Activated T-cell treated with anti-CD3 and anti-CD28 coated beads, Interleukin-2, amount 50 U/mL, for 24 hours (primary cell): ENCODE measurements at regions not wholly inside any gene's neighbourhood (a gene's known extent, or its start where the extent isn't known, plus 50 kb on each side); places are given as distances from the start of the nearest gene placed in this dataset.
"Not testable (repeated sequence)": the region's sequence is repeated elsewhere in the genome, so short reads cannot be mapped to it uniquely, and the experiment has no call there.

Experiments
- DNase-seq: peaks from one replicate; pipeline ENCODE4 v3.0.0-alpha.2; 2020
- H3K27ac Mint-ChIP-seq: 2 replicates; pipeline ENCODE4 v1.8.0; 2020; ENCODE audit warnings: mild to moderate bottlenecking, mixed read lengths
- H3K27me3 Mint-ChIP-seq: 2 replicates; pipeline ENCODE4 v1.8.0; 2020; ENCODE audit warnings: mixed read lengths
- H3K36me3 Mint-ChIP-seq: 2 replicates; pipeline ENCODE4 v1.8.0; 2020; ENCODE audit warnings: low read depth, mixed read lengths
- H3K4me1 Mint-ChIP-seq: 2 replicates; pipeline ENCODE4 v1.8.0; 2020; ENCODE audit warnings: low read depth, mixed read lengths
- H3K4me3 Mint-ChIP-seq: 2 replicates; pipeline ENCODE4 v1.8.0; 2020; ENCODE audit warnings: mild to moderate bottlenecking, moderate library complexity, mixed read lengths
- H3K9me3 Mint-ChIP-seq: 2 replicates; pipeline ENCODE4 v1.8.0; 2020; ENCODE audit warnings: mixed read lengths

GRCh38 chr22:23384923-23385677, 195.0 kb downstream of the IGLL1 start:
- peaks cover 12% of the 10 kb centered on the region for H3K27me3 Mint-ChIP-seq
- H3K4me1 Mint-ChIP-seq = no peaks in the 10 kb centered on the region
- no peak for DNase-seq
- no peak overlapping the region for H3K27ac Mint-ChIP-seq
- H3K36me3 Mint-ChIP-seq = no peaks in the 10 kb centered on the region
- no peak overlapping the region for H3K4me3 Mint-ChIP-seq
- no peaks in the 10 kb centered on the region for H3K9me3 Mint-ChIP-seq

- H3K27me3 Mint-ChIP-seq = peaks cover 12% of the 10 kb centered on the region
- H3K4me1 Mint-ChIP-seq = no peaks in the 10 kb centered on the region
- no peaks in the 10 kb centered on the region for H3K36me3 Mint-ChIP-seq
- no peak for DNase-seq
- no peak overlapping the region for H3K4me3 Mint-ChIP-seq
- H3K9me3 Mint-ChIP-seq = no peaks in the 10 kb centered on the region
- no peak overlapping the region for H3K27ac Mint-ChIP-seq
Measured at GRCh38 chr22:23384431-23384830, 195.7 kb downstream of the IGLL1 start.

DNA sequence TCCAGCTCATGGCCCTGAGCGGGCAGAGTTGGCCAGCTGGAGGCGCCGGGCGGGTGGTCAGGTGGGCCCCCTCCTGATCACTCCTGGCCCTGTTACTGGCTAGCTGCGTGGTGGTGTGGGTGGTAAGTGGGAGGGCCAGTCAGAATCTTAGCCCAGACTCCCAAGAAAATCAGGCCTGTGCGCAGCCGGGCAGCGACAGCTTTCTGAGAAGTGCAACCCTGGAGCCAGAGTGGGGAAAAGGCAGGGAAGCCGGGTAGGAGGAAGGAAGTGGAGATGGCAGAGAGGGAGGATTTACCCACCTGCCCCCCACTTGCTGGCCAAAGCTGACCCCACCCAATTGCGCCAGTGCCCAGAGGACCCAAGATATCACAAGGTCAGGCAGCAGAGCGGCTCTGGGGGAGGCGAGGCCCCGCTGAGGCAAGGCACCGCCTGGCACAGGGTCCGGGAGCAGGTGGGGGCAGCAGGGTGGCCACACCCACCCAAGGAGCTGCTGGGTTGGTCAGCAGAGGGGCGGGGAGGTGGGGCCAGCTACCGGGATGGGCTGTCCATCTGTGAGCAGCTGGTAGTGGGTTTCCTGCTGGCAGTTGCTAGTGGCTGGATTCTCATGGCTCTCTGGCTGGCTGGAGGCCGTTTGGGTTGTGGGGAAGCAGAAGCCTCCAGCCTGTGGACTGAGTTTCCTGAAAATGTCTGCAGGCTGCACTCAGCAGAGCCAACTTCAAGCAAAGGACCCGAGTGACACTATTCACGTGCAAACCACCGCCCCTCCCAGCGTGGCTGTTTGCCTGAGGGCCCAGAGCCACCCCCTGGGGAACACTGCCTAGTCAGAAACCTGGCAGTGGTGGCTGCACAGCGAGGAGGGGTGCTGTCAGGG, 196.4 kb downstream of the IGLL1 start:
- Mint-ChIP-seq H3K4me3 (no peak overlapping the region), H3K36me3 (no peaks in the 10 kb centered on the region), H3K27me3 (peaks cover 12% of the 10 kb centered on the region), H3K4me1 (no peaks in the 10 kb centered on the region), H3K27ac (no peak overlapping the region), H3K9me3 (no peaks in the 10 kb centered on the region)
- no peak for DNase-seq

- DNase-seq = no peak
- H3K27me3 Mint-ChIP-seq = peaks cover 12% of the 10 kb centered on the region
- H3K4me1 Mint-ChIP-seq = no peaks in the 10 kb centered on the region
- H3K27ac Mint-ChIP-seq = no peak overlapping the region
- no peaks in the 10 kb centered on the region for H3K9me3 Mint-ChIP-seq
- H3K4me3 Mint-ChIP-seq = no peak overlapping the region
- no peaks in the 10 kb centered on the region for H3K36me3 Mint-ChIP-seq
Measured at GRCh38 chr22:23382428-23383218, 197.5 kb downstream of the IGLL1 start.

DNA sequence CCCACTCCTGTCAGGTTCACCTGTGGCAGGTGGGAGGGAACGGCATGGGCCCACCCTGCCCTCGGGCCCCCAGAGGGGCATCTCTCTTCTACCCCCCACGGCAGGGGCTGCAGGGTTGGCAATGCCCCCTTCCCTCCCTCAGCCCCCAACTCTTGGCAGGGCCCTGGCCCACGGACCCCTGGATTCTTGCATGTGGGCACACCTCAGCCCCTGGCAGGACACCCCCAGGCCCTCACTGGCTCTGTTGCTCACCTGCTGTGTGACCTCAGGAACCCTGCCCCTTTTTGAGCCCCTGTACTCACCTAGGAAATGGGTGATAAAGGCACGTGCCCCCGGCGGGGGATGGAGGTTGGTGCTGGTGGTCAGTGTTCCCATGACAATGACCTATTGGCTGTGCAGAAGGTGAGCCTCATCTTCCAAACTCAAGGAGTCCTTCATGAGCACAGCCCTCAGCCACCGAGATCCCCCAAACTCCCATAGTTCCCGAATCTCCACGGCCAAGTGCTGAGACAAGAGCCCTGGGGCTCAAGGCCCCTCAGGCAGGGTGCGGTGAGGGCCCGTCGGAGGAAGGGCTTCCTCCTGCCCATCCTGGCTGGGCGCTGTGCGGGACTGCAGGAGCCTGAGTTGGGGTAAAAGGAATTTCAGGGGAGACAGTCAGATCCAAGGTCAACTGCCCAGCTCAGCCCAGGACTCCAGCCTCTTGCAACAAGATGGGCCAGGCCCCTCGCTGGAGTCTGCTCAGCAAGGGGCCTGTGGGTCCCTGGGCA, 198.2 kb downstream of the IGLL1 start:
- no peak for DNase-seq
- H3K36me3 Mint-ChIP-seq = no peaks in the 10 kb centered on the region
- no peak overlapping the region for H3K27ac Mint-ChIP-seq
- H3K27me3 Mint-ChIP-seq = peaks cover 12% of the 10 kb centered on the region
- no peaks in the 10 kb centered on the region for H3K4me1 Mint-ChIP-seq
- H3K9me3 Mint-ChIP-seq = no peaks in the 10 kb centered on the region
- H3K4me3 Mint-ChIP-seq = no peak overlapping the region

DNA sequence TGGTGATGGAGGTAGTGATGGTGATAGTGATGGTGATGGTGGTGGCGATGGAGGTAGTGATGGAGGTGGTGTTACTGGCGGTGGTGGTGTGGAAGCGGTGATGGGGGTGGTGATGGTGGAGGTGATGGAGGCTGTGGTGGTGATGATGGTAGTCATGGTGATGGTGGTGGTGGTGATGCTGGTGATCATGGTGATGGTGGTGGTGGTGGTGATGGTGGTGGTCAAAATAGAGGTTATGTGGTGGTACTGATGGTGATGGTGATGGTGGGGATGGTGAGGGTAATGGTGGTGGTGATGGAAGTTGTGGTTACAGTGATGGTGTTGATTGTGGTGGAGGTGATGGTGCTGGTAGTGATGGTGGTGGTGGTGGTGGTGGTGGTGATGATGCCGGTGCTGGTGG, 199.2 kb downstream of the IGLL1 start:
- no peak for DNase-seq
- H3K36me3 Mint-ChIP-seq = no peaks in the 10 kb centered on the region
- peaks cover 17% of the 10 kb centered on the region for H3K27me3 Mint-ChIP-seq
- H3K27ac Mint-ChIP-seq = peak overlapping the region; percentile 41
- H3K4me3 Mint-ChIP-seq = no peak overlapping the region
- H3K4me1 Mint-ChIP-seq = no peaks in the 10 kb centered on the region
- H3K9me3 Mint-ChIP-seq = no peaks in the 10 kb centered on the region

GRCh38 chr22:23380230-23380573, 199.9 kb downstream of the IGLL1 start:
- DNase-seq = no peak
- H3K9me3 Mint-ChIP-seq = no peaks in the 10 kb centered on the region
- H3K27me3 Mint-ChIP-seq = peaks cover 15% of the 10 kb centered on the region
- H3K36me3 Mint-ChIP-seq = no peaks in the 10 kb centered on the region
- no peak overlapping the region for H3K27ac Mint-ChIP-seq
- no peak overlapping the region for H3K4me3 Mint-ChIP-seq
- no peaks in the 10 kb centered on the region for H3K4me1 Mint-ChIP-seq

DNA sequence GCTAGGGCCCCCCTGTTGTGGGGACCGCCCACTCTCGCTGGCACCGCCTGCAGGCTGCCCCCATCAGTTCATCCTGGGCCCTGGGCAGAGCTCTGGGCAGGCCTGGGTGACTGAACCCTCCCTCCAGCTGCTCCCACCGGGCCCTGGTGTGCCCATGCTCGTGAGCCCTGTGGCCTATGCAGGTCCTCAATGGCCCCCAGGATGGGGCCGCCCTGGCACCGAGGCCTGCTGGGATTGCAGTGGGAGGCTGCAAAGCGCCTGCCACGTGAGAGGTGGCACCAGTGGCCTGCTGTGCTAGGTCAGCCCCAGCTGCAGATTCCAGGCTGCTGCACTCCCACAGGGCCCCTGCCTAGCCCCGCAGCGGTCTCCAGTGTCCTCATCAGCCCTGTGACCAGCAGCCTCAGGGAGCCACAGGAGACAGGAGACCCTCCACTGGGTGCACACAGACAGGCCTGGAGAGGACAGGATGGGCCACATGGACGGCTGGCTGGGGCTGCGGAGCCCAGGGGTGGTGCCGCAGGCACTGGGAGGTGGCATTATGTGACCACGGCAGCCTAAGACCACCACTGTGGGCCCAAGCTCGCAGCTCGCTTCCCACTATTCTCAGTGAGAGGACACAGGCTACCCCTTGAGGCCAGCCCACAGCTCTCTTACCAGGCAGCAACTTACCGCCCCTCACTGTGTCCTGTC, 199.4 kb downstream of the BCR start:
- H3K27me3 Mint-ChIP-seq = peaks cover 15% of the 10 kb centered on the region
- not testable (repeated sequence) for H3K9me3 Mint-ChIP-seq, H3K4me3 Mint-ChIP-seq, H3K36me3 Mint-ChIP-seq, H3K4me1 Mint-ChIP-seq, H3K27ac Mint-ChIP-seq, DNase-seq

DNA sequence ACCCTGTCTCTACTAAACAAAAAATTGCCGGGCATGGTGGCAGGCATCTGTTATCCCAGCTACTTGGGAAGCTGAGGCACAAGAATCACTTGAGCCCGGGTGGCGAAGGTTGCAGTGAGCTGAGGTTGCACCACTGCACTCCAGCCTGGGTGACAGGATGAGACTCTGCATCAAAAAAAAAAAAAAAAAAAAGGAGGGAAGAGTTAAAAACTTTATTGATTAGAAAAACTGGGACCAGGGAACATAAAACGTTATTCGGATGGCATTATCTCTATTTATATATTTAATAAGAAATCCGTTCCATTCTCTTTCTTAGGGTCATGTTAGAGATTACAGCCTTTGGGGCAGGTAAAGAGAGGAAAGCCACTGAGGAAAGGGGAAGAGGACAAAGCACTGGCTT, 197.5 kb downstream of the BCR start:
- DNase-seq = no peak
- no peaks in the 10 kb centered on the region for H3K4me1 Mint-ChIP-seq
- H3K27ac Mint-ChIP-seq = no peak overlapping the region
- peaks cover 7% of the 10 kb centered on the region for H3K27me3 Mint-ChIP-seq
- no peaks in the 10 kb centered on the region for H3K36me3 Mint-ChIP-seq
- H3K4me3 Mint-ChIP-seq = no peak overlapping the region
- no peaks in the 10 kb centered on the region for H3K9me3 Mint-ChIP-seq

DNA sequence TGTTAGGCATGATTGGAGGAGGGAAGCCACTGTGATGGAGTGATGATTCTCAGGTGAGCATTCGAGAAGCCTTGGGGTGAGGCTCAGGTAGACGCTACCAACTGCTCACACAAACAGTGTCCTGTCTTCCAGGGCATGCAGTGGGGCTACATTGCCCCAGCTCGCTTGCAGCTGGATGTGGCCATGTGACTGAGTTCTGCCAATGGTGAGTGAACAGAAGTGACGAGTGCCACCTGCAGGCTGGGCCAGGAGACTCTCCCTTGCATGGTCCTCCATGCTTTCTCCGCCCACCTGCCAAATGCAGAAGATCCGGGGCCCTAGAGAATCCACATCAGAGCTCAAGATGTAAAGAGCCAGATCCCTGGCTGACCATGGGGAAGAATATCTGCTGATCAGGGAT, 195.9 kb downstream of the BCR start:
- Mint-ChIP-seq H3K9me3 (no peaks in the 10 kb centered on the region), H3K36me3 (no peaks in the 10 kb centered on the region), H3K27me3 (peaks cover 6% of the 10 kb centered on the region), H3K4me3 (no peak overlapping the region), H3K4me1 (no peaks in the 10 kb centered on the region), H3K27ac (no peak overlapping the region)
- DNase-seq = peak; percentile 44

GRCh38 chr22:23375031-23375827, 194.9 kb downstream of the BCR start:
- no peaks in the 10 kb centered on the region for H3K9me3 Mint-ChIP-seq
- no peak overlapping the region for H3K4me3 Mint-ChIP-seq
- no peaks in the 10 kb centered on the region for H3K4me1 Mint-ChIP-seq
- DNase-seq = no peak
- no peak overlapping the region for H3K27ac Mint-ChIP-seq
- no peaks in the 10 kb centered on the region for H3K36me3 Mint-ChIP-seq
- peaks cover 12% of the 10 kb centered on the region for H3K27me3 Mint-ChIP-seq

DNA sequence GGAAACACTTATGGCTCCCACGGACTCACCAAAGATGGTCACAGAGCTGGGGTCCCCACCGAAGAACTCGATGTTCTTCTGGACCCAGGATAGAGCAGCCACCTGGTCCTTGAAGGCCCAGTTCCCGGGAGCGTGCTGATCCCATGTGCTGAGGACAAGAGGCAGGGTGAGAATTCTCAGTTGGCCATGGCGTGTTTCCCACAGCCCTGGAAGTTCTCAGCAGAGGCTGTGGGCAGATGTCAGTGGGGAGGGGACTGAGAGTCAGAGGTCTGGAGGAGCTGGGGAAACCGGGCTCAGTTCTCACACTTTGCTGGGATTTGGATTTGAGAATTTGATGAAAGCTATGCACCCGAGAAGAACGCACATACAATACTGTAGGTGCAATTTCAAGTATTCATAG, 193.3 kb downstream of the BCR start:
- H3K27me3 Mint-ChIP-seq = peaks cover 26% of the 10 kb centered on the region
- H3K4me1 Mint-ChIP-seq = no peaks in the 10 kb centered on the region
- no peaks in the 10 kb centered on the region for H3K9me3 Mint-ChIP-seq
- no peaks in the 10 kb centered on the region for H3K36me3 Mint-ChIP-seq
- no peak for DNase-seq
- no peak overlapping the region for H3K4me3 Mint-ChIP-seq
- no peak overlapping the region for H3K27ac Mint-ChIP-seq

GRCh38 chr22:23370251-23370650, 189.9 kb downstream of the BCR start:
- Mint-ChIP-seq H3K27me3 (peaks cover 38% of the 10 kb centered on the region), H3K4me3 (no peak overlapping the region), H3K4me1 (no peaks in the 10 kb centered on the region), H3K27ac (no peak overlapping the region), H3K36me3 (no peaks in the 10 kb centered on the region), H3K9me3 (no peaks in the 10 kb centered on the region)
- no peak for DNase-seq
